Erythroblast (primary cell): ENCODE measurements at regions not wholly inside any gene's neighbourhood (a gene's known extent, or its start where the extent isn't known, plus 50 kb on each side); places are given as distances from the start of the nearest gene placed in this dataset.

Experiments used
- GATA1 ChIP-seq: IDR thresholded peaks from 2 replicates; pipeline ENCODE4 v1.6.1; 2011; ENCODE audit warnings: low read depth, mild to moderate bottlenecking, control low read depth, low read length, moderate library complexity
- POLR2A ChIP-seq: IDR thresholded peaks from 2 replicates; pipeline ENCODE4 v1.6.1; 2011; ENCODE audit warnings: mild to moderate bottlenecking, low read length

DNA sequence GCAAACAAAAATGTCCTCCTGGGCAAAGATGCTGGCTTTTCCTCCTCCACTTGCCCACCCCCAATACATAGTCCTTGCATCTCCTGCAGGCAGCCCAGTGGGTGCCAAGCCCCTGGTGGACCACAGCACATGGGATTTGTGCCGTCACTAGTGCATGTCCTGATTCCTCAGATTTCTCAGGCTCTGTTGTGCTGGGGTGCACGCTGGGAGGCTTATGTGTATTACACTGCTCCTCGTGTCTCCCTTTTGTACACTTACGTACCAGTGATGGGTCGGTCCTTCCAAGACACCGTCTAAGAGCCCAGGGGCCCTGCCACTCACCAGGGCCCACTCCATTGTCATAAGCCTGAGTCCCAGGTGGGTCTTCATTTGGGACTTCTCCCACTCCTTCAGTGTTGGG, 70.1 kb downstream of the PLXNA1 start:
- TF ChIP-seq POLR2A (no peak), GATA1 (no peak)
